ENCODE measurements at regions not wholly inside any gene's neighbourhood (a gene's known extent, or its start where the extent isn't known, plus 50 kb on each side); places are given as distances from the start of the nearest gene placed in this dataset.
"Not testable (repeated sequence)": the region's sequence is repeated elsewhere in the genome, so short reads cannot be mapped to it uniquely, and the experiment has no call there.

GRCh38 chrY:6685783-6686389, 224.6 kb upstream of the TBL1Y start:
- not testable (repeated sequence) for DNase-seq

GRCh38 chrY:6701558-6702161, 208.8 kb upstream of the TBL1Y start:
- not testable (repeated sequence) for DNase-seq

GRCh38 chrY:6721443-6721842, 189.1 kb upstream of the TBL1Y start:
- not testable (repeated sequence) for DNase-seq

GRCh38 chrY:6747210-6747609, 163.3 kb upstream of the TBL1Y start:
- not testable (repeated sequence) for DNase-seq

GRCh38 chrY:6782334-6782733, 128.2 kb upstream of the TBL1Y start:
- DNase-seq = no peak

- DNase-seq = no peak
Measured at GRCh38 chrY:6786960-6787359, 123.5 kb upstream of the TBL1Y start.

- peak in 1 of 3 donors; percentile 13 for DNase-seq
Measured at GRCh38 chrY:6811633-6812032, 98.9 kb upstream of the TBL1Y start.
